HUES6 (cell line): ENCODE measurements at regions not wholly inside any gene's neighbourhood (a gene's known extent, or its start where the extent isn't known, plus 50 kb on each side); places are given as distances from the start of the nearest gene placed in this dataset.
"Not testable (repeated sequence)": the region's sequence is repeated elsewhere in the genome, so short reads cannot be mapped to it uniquely, and the experiment has no call there.

Experiments used
- H3K27ac ChIP-seq: 2 replicates; pipeline ENCODE4 v1.7.0; 2013; ENCODE audit warnings: low read depth, mild to moderate bottlenecking, low read length, inconsistent platforms
- H3K27me3 ChIP-seq: 2 replicates; pipeline ENCODE4 v1.6.1; 2013; ENCODE audit warnings: low read length; ENCODE audit not compliant: control insufficient read depth, insufficient read depth
- H3K36me3 ChIP-seq: 2 replicates; pipeline ENCODE4 v1.6.1; 2013; ENCODE audit warnings: low read length; ENCODE audit not compliant: control insufficient read depth, insufficient read depth
- H3K4me1 ChIP-seq: 2 replicates; pipeline ENCODE4 v1.6.1; 2013; ENCODE audit warnings: low read length; ENCODE audit not compliant: control insufficient read depth, insufficient read depth
- H3K4me3 ChIP-seq: 2 replicates; pipeline ENCODE4 v1.5.1; 2013; ENCODE audit warnings: low read depth, low read length
- H3K9ac ChIP-seq: one replicate; pipeline ENCODE4 v1.6.1; 2013; ENCODE audit warnings: mild to moderate bottlenecking, low read length
- H3K9me3 ChIP-seq: 2 replicates; pipeline ENCODE4 v1.6.1; 2013; ENCODE audit warnings: low read depth, low read length; ENCODE audit not compliant: control insufficient read depth, insufficient read depth

GRCh38 chr6:93684339-93684738 is 265.0 kb upstream of the EPHA7 start:
- no peak overlapping the region for H3K4me3 ChIP-seq
- no peak overlapping the region for H3K27ac ChIP-seq
- H3K36me3 ChIP-seq = no peaks in the 10 kb centered on the region
- H3K9me3 ChIP-seq = no peaks in the 10 kb centered on the region
- no peaks in the 10 kb centered on the region for H3K27me3 ChIP-seq
- no peak overlapping the region for H3K9ac ChIP-seq
- no peaks in the 10 kb centered on the region for H3K4me1 ChIP-seq

DNA sequence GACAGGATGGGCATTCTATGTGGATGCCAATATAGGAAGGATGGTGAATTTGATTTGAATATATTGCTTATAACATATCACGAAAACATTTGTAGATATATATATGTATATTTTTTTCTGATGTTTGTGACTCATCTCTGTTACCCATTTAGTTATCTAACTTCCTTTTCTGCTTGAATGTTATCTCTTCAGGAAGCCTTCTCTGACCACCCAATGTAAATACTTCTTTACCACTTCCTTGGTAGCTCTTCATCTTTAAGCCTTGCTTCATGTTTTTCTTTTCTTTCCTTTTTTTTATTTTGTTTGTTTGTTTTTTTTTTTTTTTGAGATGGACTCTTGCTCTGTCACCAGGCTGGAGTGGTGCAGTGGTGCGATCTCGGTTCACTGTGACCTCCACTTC is 260.5 kb upstream of the EPHA7 start:
- H3K4me1 ChIP-seq = no peaks in the 10 kb centered on the region
- no peaks in the 10 kb centered on the region for H3K36me3 ChIP-seq
- H3K4me3 ChIP-seq = no peak overlapping the region
- no peaks in the 10 kb centered on the region for H3K9me3 ChIP-seq
- H3K27me3 ChIP-seq = no peaks in the 10 kb centered on the region
- no peak overlapping the region for H3K9ac ChIP-seq
- no peak overlapping the region for H3K27ac ChIP-seq

- Histone ChIP-seq H3K9ac (no peak overlapping the region), H3K27ac (no peak overlapping the region), H3K4me1 (no peaks in the 10 kb centered on the region), H3K4me3 (no peak overlapping the region), H3K36me3 (no peaks in the 10 kb centered on the region), H3K9me3 (no peaks in the 10 kb centered on the region), H3K27me3 (no peaks in the 10 kb centered on the region)
Observed at GRCh38 chr6:93678841-93679454, 259.6 kb upstream of the EPHA7 start.

- no peak overlapping the region for H3K27ac ChIP-seq
- H3K9ac ChIP-seq = no peak overlapping the region
- H3K9me3 ChIP-seq = no peaks in the 10 kb centered on the region
- H3K27me3 ChIP-seq = no peaks in the 10 kb centered on the region
- H3K4me1 ChIP-seq = no peaks in the 10 kb centered on the region
- no peaks in the 10 kb centered on the region for H3K36me3 ChIP-seq
- no peak overlapping the region for H3K4me3 ChIP-seq
Observed at GRCh38 chr6:93677264-93677965, 258.1 kb upstream of the EPHA7 start.

DNA sequence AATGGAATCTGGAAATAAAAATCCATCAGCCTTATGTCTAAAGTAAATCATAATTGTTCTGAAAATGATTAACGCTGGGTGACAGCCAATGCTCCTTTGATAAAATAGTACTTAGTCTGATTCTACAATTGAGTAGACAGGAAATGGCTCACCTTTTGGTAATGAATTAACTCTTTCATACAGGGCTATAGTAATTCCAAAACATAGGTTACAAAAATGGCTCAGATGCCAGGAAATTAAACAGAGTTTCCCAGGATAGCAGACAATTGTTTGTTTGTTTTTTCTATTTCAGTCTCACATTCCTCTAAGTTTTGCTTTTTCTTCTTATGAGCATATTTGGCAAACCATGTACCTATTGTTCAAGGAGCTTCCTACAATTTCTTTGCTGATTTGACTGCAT is 257.2 kb upstream of the EPHA7 start:
- no peaks in the 10 kb centered on the region for H3K36me3 ChIP-seq
- no peak overlapping the region for H3K4me3 ChIP-seq
- no peaks in the 10 kb centered on the region for H3K27me3 ChIP-seq
- H3K9me3 ChIP-seq = no peaks in the 10 kb centered on the region
- H3K27ac ChIP-seq = no peak overlapping the region
- H3K9ac ChIP-seq = no peak overlapping the region
- no peaks in the 10 kb centered on the region for H3K4me1 ChIP-seq

DNA sequence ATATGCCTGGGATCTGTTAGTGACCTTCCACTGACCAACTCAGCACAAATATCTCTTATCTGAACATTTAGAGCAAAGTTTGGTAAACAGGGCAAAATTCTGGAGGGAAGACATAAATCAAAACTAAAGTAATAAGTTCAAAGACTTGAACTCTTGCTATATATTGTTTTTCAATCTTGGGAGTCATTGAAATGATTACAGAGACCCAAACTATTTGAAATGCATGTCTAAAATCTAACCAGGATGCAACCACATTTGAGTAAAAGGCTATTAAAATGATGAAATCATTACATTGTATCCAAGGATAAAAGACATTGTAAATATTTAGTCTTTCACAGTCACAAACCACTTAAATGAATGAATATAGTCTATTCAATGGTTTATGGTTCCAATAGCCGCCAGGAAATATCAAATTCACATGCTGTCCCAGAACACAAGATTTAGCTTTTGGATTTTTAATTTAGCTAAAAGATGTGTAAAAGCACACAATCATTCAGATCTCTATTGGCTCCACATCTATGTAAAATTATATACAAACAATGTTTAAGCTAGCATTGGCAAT is 256.6 kb upstream of the EPHA7 start:
- Histone ChIP-seq H3K4me1 (no peaks in the 10 kb centered on the region), H3K27ac (no peak overlapping the region), H3K9ac (no peak overlapping the region), H3K4me3 (no peak overlapping the region), H3K36me3 (no peaks in the 10 kb centered on the region), H3K27me3 (no peaks in the 10 kb centered on the region), H3K9me3 (no peaks in the 10 kb centered on the region)

- H3K36me3 ChIP-seq = no peaks in the 10 kb centered on the region
- no peak overlapping the region for H3K4me3 ChIP-seq
- no peak overlapping the region for H3K9ac ChIP-seq
- H3K4me1 ChIP-seq = 0 out of 2 replicates have a peak, but pooled peaks cover 6% of the 10 kb centered on the region
- no peak overlapping the region for H3K27ac ChIP-seq
- no peaks in the 10 kb centered on the region for H3K27me3 ChIP-seq
- no peaks in the 10 kb centered on the region for H3K9me3 ChIP-seq
Observed at GRCh38 chr6:93663111-93663510, 243.8 kb upstream of the EPHA7 start.

DNA sequence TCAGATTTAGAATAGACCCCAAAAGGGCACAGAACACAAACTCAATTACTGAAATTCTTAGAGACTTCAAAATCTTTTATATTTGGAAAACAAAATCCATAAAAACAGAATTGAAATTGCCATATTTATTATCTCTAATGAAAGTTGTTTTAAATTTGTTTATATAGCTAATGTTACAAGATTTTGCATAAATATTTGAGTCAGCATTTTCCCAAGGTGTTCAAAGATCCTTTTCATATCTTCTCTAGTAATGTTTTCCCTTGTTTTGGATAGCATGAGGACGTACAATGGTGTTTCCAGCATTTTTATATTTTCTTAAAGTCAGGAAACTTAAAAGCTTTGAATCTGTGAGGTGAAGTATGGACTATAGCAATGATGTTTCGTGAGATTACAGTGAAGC is 235.2 kb upstream of the EPHA7 start:
- no peaks in the 10 kb centered on the region for H3K4me1 ChIP-seq
- H3K27me3 ChIP-seq = no peaks in the 10 kb centered on the region
- no peaks in the 10 kb centered on the region for H3K9me3 ChIP-seq
- H3K27ac ChIP-seq = no peak overlapping the region
- no peak overlapping the region for H3K9ac ChIP-seq
- H3K36me3 ChIP-seq = no peaks in the 10 kb centered on the region
- H3K4me3 ChIP-seq = no peak overlapping the region

- Histone ChIP-seq H3K9me3 (no peaks in the 10 kb centered on the region), H3K4me1 (no peaks in the 10 kb centered on the region), H3K36me3 (no peaks in the 10 kb centered on the region), H3K9ac (no peak overlapping the region), H3K4me3 (no peak overlapping the region), H3K27me3 (no peaks in the 10 kb centered on the region), H3K27ac (no peak overlapping the region)
Observed at GRCh38 chr6:93644611-93645010, 225.3 kb upstream of the EPHA7 start.

DNA sequence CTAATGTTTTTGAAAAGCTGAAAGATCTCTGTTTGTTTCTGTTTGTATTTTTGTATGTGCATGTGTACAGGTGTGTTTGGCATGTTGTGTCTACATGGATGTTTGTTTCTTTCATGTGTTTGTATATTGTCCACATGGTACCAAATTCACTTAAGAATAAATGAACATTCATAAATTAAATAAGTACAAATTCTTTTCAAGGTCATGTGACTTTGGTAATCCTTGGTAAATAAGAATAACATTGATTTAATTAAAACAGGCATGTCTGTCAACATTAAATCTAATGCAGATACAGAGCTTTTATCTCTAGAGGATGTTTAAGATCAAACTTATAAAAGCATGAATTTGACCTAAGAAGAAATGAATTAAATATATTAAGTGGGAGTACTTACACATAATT is 219.8 kb upstream of the EPHA7 start:
- H3K9ac ChIP-seq = no peak overlapping the region
- H3K4me3 ChIP-seq = no peak overlapping the region
- no peaks in the 10 kb centered on the region for H3K9me3 ChIP-seq
- no peaks in the 10 kb centered on the region for H3K36me3 ChIP-seq
- no peaks in the 10 kb centered on the region for H3K27me3 ChIP-seq
- no peaks in the 10 kb centered on the region for H3K4me1 ChIP-seq
- H3K27ac ChIP-seq = no peak overlapping the region

DNA sequence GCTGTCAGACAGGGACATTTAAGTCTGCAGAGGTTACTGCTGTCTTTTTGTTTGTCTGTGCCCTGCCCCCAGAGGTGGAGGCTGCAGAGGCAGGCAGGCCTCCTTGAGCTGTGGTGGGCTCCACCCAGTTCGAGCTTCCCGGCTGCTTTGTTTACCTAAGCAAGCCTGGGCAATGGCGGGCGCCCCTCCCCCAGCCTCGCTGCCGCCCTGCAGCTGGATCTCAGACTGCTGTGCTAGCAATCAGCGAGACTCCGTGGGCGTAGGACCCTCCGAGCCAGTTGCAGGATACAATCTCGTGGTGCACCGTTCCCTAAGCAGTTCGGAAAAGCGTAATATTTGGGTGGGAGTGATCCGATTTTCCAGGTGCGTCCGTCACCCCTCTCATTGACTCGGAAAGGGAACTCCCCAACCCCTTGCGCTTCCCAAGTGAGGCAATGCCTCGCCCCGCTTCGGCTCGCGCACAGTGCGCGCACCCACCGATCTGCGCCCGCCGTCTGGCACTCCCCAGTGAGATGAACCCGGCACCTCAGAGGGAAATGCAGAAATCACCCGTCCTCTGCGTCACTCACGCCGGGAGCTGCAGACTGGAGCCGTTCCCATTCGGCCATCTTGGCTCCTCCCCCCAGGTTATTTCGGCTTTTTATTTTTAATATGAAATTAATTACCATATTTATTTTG is 217.8 kb upstream of the EPHA7 start:
- peak overlapping the region; percentile 73 for H3K4me3 ChIP-seq
- not testable (repeated sequence) for H3K36me3 ChIP-seq, H3K9me3 ChIP-seq, H3K4me1 ChIP-seq, H3K27me3 ChIP-seq
- peak overlapping the region; percentile 81 for H3K9ac ChIP-seq
- peak overlapping the region; percentile 68 for H3K27ac ChIP-seq
